Progenitor cell of endocrine pancreas (in vitro differentiated cells): ENCODE measurements at regions not wholly inside any gene's neighbourhood (a gene's known extent, or its start where the extent isn't known, plus 50 kb on each side); places are given as distances from the start of the nearest gene placed in this dataset.

Source experiments
- DNase-seq: peaks from one replicate; pipeline ENCODE4 v3.0.0; 2021; ENCODE audit warnings: low spot score; ENCODE audit not compliant: unreplicated experiment
- H3K27ac Mint-ChIP-seq: 2 replicates; pipeline ENCODE4 v1.8.0; 2021; ENCODE audit warnings: mild to moderate bottlenecking, moderate library complexity, mixed read lengths
- H3K27me3 Mint-ChIP-seq: 2 replicates; pipeline ENCODE4 v1.8.0; 2021; ENCODE audit warnings: mixed read lengths
- H3K36me3 Mint-ChIP-seq: 2 replicates; pipeline ENCODE4 v1.8.0; 2022; ENCODE audit warnings: mixed read lengths; ENCODE audit not compliant: insufficient read depth
- H3K4me1 Mint-ChIP-seq: 2 replicates; pipeline ENCODE4 v1.8.0; 2021; ENCODE audit warnings: low read depth, mixed read lengths
- H3K4me3 Mint-ChIP-seq: 2 replicates; pipeline ENCODE4 v1.8.0; 2021; ENCODE audit warnings: low read depth, mild to moderate bottlenecking, moderate library complexity, mixed read lengths
- H3K9me3 Mint-ChIP-seq: 2 replicates; pipeline ENCODE4 v1.8.0; 2021; ENCODE audit warnings: low read depth, mixed read lengths
- CTCF ChIP-seq: fragments of 200-600 bp; sonication (generic); IDR thresholded peaks from one replicate; pipeline ENCODE4 v1.5.0; 2021; ENCODE audit warnings: antibody characterized with exemption, mild to moderate bottlenecking; ENCODE audit not compliant: unreplicated experiment

GRCh38 chr18:66150650-66151049 is 399.8 kb downstream of the CDH7 start:
- Mint-ChIP-seq H3K27ac (no peak overlapping the region), H3K9me3 (no peaks in the 10 kb centered on the region)

GRCh38 chr18:66143029-66143428 is 392.2 kb downstream of the CDH7 start:
- no peaks in the 10 kb centered on the region for H3K4me1 Mint-ChIP-seq
- no peak for DNase-seq
- H3K27ac Mint-ChIP-seq: no peak overlapping the region
- H3K27me3 Mint-ChIP-seq: no peaks in the 10 kb centered on the region
- TF ChIP-seq CTCF: no peak
- no peaks in the 10 kb centered on the region for H3K9me3 Mint-ChIP-seq
- H3K36me3 Mint-ChIP-seq: no peaks in the 10 kb centered on the region
- H3K4me3 Mint-ChIP-seq: no peak overlapping the region

More at GRCh38 chr18:66150650-66151049, 399.8 kb downstream of the CDH7 start:
- Mint-ChIP-seq H3K36me3 (no peaks in the 10 kb centered on the region), H3K4me3 (no peak overlapping the region), H3K4me1 (no peaks in the 10 kb centered on the region), H3K27me3 (no peaks in the 10 kb centered on the region)
- TF ChIP-seq CTCF: no peak
- DNase-seq: no peak

- Mint-ChIP-seq H3K27ac (no peak overlapping the region), H3K9me3 (no peaks in the 10 kb centered on the region), H3K4me3 (no peak overlapping the region), H3K4me1 (no peaks in the 10 kb centered on the region), H3K36me3 (no peaks in the 10 kb centered on the region), H3K27me3 (no peaks in the 10 kb centered on the region)
- no peak for DNase-seq
- no peak for TF ChIP-seq CTCF
These were observed 390.9 kb downstream of the CDH7 start for GRCh38 chr18:66141716-66142115.

DNA sequence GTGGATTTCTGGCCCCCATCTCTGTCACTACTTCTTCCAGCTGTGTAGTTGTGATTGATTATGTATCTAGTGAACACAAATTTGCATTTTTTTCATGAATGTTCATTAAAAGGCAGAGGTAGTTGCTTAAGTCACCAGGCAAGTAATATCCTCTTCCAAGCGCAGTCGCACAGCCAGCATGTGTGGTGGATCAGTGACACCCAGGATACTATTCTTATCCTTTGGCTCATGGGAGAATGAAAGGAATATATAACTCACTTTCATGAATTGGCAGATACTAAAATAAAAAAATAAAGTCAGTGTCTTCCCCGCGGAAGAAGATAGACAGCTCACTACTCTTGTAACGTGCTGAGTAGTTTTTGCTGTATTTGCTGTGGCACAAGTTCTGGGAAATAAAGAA is 387.8 kb downstream of the CDH7 start:
- Mint-ChIP-seq H3K27me3 (no peaks in the 10 kb centered on the region), H3K4me3 (no peak overlapping the region), H3K4me1 (no peaks in the 10 kb centered on the region), H3K36me3 (no peaks in the 10 kb centered on the region), H3K9me3 (no peaks in the 10 kb centered on the region), H3K27ac (no peak overlapping the region)
- no peak for DNase-seq
- no peak for TF ChIP-seq CTCF

DNA sequence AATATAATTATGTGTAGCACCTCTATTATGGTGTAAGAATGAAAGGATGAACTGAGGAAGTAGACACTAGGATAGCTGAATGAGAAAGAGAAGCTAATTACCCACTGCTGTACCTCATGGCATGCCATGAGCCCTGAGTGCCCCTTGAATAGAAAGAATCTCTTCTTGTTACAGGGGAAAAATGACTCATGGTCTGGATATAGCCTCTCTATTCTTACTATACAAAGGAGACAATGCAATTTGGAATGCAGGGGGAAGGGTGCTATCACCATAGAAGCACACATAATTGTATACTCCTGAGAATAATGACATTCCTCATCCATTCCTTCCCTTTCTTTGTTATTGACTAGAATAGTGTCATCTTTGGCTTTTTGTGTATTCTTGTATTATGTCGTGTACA is 385.2 kb downstream of the CDH7 start:
- no peak overlapping the region for H3K27ac Mint-ChIP-seq

More for the DNA sequence above, 385.2 kb downstream of the CDH7 start:
- no peaks in the 10 kb centered on the region for H3K9me3 Mint-ChIP-seq
- H3K4me1 Mint-ChIP-seq: peaks cover 3% of the 10 kb centered on the region
- no peak for DNase-seq
- no peak for TF ChIP-seq CTCF
- H3K4me3 Mint-ChIP-seq: no peak overlapping the region
- no peaks in the 10 kb centered on the region for H3K27me3 Mint-ChIP-seq
- H3K36me3 Mint-ChIP-seq: no peaks in the 10 kb centered on the region
